Neural cell (in vitro differentiated cells): ENCODE measurements at regions not wholly inside any gene's neighbourhood (a gene's known extent, or its start where the extent isn't known, plus 50 kb on each side); places are given as distances from the start of the nearest gene placed in this dataset.

Source experiments
- H2AFZ ChIP-seq: fragments of 200-600, 300-800 bp; sonication (generic), shearing (Covaris generic); 2 replicates; pipeline ENCODE4 v1.6.0; 2014; ENCODE audit warnings: low read depth, mild to moderate bottlenecking, antibody characterized with exemption, low read length, moderate library complexity
- H3F3A ChIP-seq: fragments of 200-600 bp; shearing (Covaris generic); 2 replicates; pipeline ENCODE4 v1.6.1; 2016; ENCODE audit warnings: mild to moderate bottlenecking, moderate library complexity, mixed read lengths, antibody characterized with exemption, low read length; ENCODE audit not compliant: insufficient read depth, poor library complexity, severe bottlenecking
- H3K27ac ChIP-seq: fragments of 200-600, 300-800 bp; sonication (generic), shearing (Covaris generic); 2 replicates; pipeline ENCODE4 v1.5.1; 2014; ENCODE audit warnings: mild to moderate bottlenecking, low read length, moderate library complexity
- H3K27me3 ChIP-seq: fragments of 300-800, 200-600 bp; sonication (generic), shearing (Covaris generic); 2 replicates; pipeline ENCODE4 v1.6.0; 2014; ENCODE audit warnings: mild to moderate bottlenecking, low read depth, low read length, moderate library complexity; ENCODE audit not compliant: insufficient read depth
- H3K36me3 ChIP-seq: fragments of 300-800, 200-600 bp; sonication (generic), shearing (Covaris generic); 2 replicates; pipeline ENCODE4 v1.5.1; 2014; ENCODE audit warnings: mild to moderate bottlenecking, antibody characterized with exemption, low read length, moderate library complexity; ENCODE audit not compliant: insufficient read depth
- H3K4me2 ChIP-seq: fragments of 300-800, 200-600 bp; sonication (generic), shearing (Covaris generic); 2 replicates; pipeline ENCODE4 v1.6.0; 2014; ENCODE audit warnings: mild to moderate bottlenecking, low read length
- H3K4me3 ChIP-seq: fragments of 300-800, 200-600 bp; sonication (generic), shearing (Covaris generic); 2 replicates; pipeline ENCODE4 v1.5.1; 2014; ENCODE audit warnings: mild to moderate bottlenecking, low read length, moderate library complexity
- H3K79me2 ChIP-seq: fragments of 200-600 bp; shearing (Covaris generic); replicated peaks from 2 replicates; pipeline ENCODE4 v1.6.0; 2014; ENCODE audit warnings: mild to moderate bottlenecking, low read length, moderate library complexity; ENCODE audit not compliant: insufficient read depth
- H3K9ac ChIP-seq: fragments of 300-800, 200-600 bp; sonication (generic), shearing (Covaris generic); 2 replicates; pipeline ENCODE4 v1.6.1; 2016; ENCODE audit warnings: mild to moderate bottlenecking, low read length, mixed read lengths
- H3K9me2 ChIP-seq: fragments of 200-600 bp; shearing (Covaris generic); 2 replicates; pipeline ENCODE4 v1.6.1; 2016; ENCODE audit warnings: mild to moderate bottlenecking, low read length, mixed read lengths; ENCODE audit not compliant: insufficient read depth
- H3K9me3 ChIP-seq: fragments of 200-600, 300-800 bp; sonication (generic), shearing (Covaris generic); 2 replicates; pipeline ENCODE4 v1.6.1; 2016; ENCODE audit warnings: mild to moderate bottlenecking, mixed run types, low read length, moderate library complexity, mixed read lengths
- H4K20me1 ChIP-seq: fragments of 200-600 bp; shearing (Covaris generic); 2 replicates; pipeline ENCODE4 v1.6.1; 2016; ENCODE audit warnings: mild to moderate bottlenecking, mixed run types; ENCODE audit not compliant: insufficient read depth
- CTCF ChIP-seq: fragments of 450-650 bp; IDR thresholded peaks from 2 replicates; pipeline ENCODE4 v1.5.1; 2014; ENCODE audit warnings: antibody characterized with exemption, mild to moderate bottlenecking, moderate library complexity; ENCODE audit not compliant: poor library complexity, severe bottlenecking
- EP300 ChIP-seq: fragments of 450-650 bp; conservative IDR thresholded peaks from 2 replicates; pipeline ENCODE4 v1.6.1; 2014; ENCODE audit warnings: antibody characterized with exemption, mild to moderate bottlenecking, moderate library complexity; ENCODE audit not compliant: poor library complexity, severe bottlenecking
- EZH2 ChIP-seq: fragments of 200-600, 300-800 bp; shearing (Covaris generic), sonication (generic); IDR thresholded peaks from 2 replicates; pipeline ENCODE4 v1.6.1; 2014; ENCODE audit warnings: antibody characterized with exemption, low read length, borderline replicate concordance, mild to moderate bottlenecking; ENCODE audit not compliant: insufficient read depth, poor library complexity, severe bottlenecking
- MXI1 ChIP-seq: fragments of 450-650 bp; conservative IDR thresholded peaks from 2 replicates; pipeline ENCODE4 v1.6.1; 2014; ENCODE audit warnings: antibody characterized with exemption, mild to moderate bottlenecking; ENCODE audit not compliant: poor library complexity, severe bottlenecking
- POLR2AphosphoS5 ChIP-seq: IDR thresholded peaks from 2 replicates; pipeline ENCODE4 v1.6.1; 2012
- RAD21 ChIP-seq: fragments of 450-650 bp; conservative IDR thresholded peaks from 2 replicates; pipeline ENCODE4 v1.6.1; 2014; ENCODE audit warnings: antibody characterized with exemption, mild to moderate bottlenecking, moderate library complexity
- REST ChIP-seq: IDR thresholded peaks from 2 replicates; pipeline ENCODE4 v1.6.1; 2012; ENCODE audit warnings: borderline replicate concordance
- SMC3 ChIP-seq: fragments of 450-650 bp; conservative IDR thresholded peaks from 2 replicates; pipeline ENCODE4 v1.6.1; 2014; ENCODE audit warnings: antibody characterized with exemption, mild to moderate bottlenecking, moderate library complexity; ENCODE audit not compliant: poor library complexity
- TAF1 ChIP-seq: IDR thresholded peaks from 2 replicates; pipeline ENCODE4 v1.6.1; 2012; ENCODE audit warnings: low read depth

DNA sequence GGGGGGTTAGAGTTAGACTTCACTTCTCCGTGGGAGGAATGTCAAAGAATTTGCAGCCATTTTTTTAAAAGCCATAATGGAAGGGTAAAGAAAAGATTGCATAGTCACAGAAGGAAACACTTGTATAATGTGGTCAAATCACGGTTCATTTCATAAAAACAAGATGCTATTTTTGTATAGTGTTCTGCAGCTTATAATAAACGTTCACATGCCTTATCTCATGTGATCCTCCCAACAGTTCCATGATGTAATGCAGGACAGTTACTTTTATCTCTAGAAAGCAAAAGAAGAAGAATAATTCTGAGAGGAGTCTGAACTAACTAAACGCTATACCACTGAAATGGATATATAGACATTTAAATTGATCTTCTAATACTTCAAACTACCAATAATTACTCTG lies 71.3 kb upstream of the CAMK2D start:
- TF ChIP-seq SMC3 (no peak), CTCF (no peak), MXI1 (no peak), EP300 (no peak), REST (no peak), EZH2 (no peak), POLR2AphosphoS5 (no peak), TAF1 (no peak), RAD21 (no peak)
- no peaks in the 10 kb centered on the region for H3K9me3 ChIP-seq
- no peak overlapping the region for H3K4me3 ChIP-seq
- no peaks in the 10 kb centered on the region for H3K27me3 ChIP-seq
- no peaks in the 10 kb centered on the region for H3K79me2 ChIP-seq
- H4K20me1 ChIP-seq, result no peaks in the 10 kb centered on the region
- H3K4me2 ChIP-seq, result no peak overlapping the region
- no peaks in the 10 kb centered on the region for H3F3A ChIP-seq
- H3K27ac ChIP-seq, result no peak overlapping the region
- no peak overlapping the region for H2AFZ ChIP-seq
- H3K36me3 ChIP-seq, result no peaks in the 10 kb centered on the region
- H3K9ac ChIP-seq, result no peak overlapping the region
- H3K9me2 ChIP-seq, result no peaks in the 10 kb centered on the region

GRCh38 chr4:113831457-113831856 lies 69.9 kb upstream of the CAMK2D start:
- TF ChIP-seq EZH2 (no peak), CTCF (no peak), SMC3 (no peak), MXI1 (no peak), REST (no peak), TAF1 (no peak), POLR2AphosphoS5 (no peak), RAD21 (no peak), EP300 (no peak)

More at GRCh38 chr4:113831457-113831856, 69.9 kb upstream of the CAMK2D start:
- H3K4me3 ChIP-seq, result peak overlapping the region; percentile 38
- no peak overlapping the region for H2AFZ ChIP-seq
- no peak overlapping the region for H3K9ac ChIP-seq
- H3K79me2 ChIP-seq, result no peaks in the 10 kb centered on the region
- no peaks in the 10 kb centered on the region for H4K20me1 ChIP-seq
- H3F3A ChIP-seq, result no peaks in the 10 kb centered on the region
- H3K27me3 ChIP-seq, result no peaks in the 10 kb centered on the region
- H3K27ac ChIP-seq, result peak overlapping the region; percentile 50
- H3K9me3 ChIP-seq, result no peaks in the 10 kb centered on the region
- no peaks in the 10 kb centered on the region for H3K36me3 ChIP-seq
- H3K9me2 ChIP-seq, result no peaks in the 10 kb centered on the region
- peak overlapping the region; percentile 53 for H3K4me2 ChIP-seq
